DMS114 treated with DMSO at 0.1 percent for 48 hours (cell line): ENCODE measurements at regions not wholly inside any gene's neighbourhood (a gene's known extent, or its start where the extent isn't known, plus 50 kb on each side); places are given as distances from the start of the nearest gene placed in this dataset.
"Not testable (repeated sequence)": the region's sequence is repeated elsewhere in the genome, so short reads cannot be mapped to it uniquely, and the experiment has no call there.

Experiments
- DNase-seq: peaks from one replicate; lab custom pipeline; 2025; ENCODE audit not compliant: unreplicated experiment; lab: John Stamatoyannopoulos, UW

DNA sequence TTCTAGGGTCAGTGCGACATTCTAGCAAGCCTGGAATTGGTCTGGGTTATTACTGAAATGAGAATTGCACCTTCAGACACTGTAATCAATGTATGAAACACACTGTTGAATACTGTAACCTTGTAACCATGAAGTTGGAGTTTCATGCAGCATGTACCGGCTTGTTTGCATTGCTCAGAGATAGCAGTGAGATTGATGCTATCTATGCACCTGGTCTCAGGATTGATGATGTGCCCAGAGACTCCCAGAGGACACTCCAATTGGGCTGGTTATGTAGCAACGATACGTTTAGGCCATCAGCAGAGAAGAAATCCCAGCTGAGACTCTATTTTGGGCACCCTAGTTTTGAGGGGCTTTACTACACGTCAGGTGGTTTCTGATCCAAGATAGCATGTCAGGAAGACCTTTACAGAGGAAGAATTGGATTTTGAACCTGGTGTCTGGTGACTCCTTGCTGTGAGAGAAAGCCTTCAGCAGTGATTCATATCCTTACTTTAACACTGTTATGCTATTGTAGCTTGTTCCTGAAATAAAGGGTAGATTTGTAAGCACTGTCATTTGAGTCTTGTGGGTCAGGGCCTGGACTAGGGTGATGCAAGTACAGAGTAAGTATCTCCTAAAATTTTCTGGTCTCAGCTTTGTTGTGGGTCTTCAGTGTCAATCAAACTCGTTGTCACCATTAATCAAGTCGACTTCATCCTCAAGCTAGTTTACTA is 305.1 kb upstream of the GULP1 start:
- no peak for DNase-seq

GRCh38 chr2:187988348-187988747 is 303.3 kb upstream of the GULP1 start:
- no peak for DNase-seq

DNA sequence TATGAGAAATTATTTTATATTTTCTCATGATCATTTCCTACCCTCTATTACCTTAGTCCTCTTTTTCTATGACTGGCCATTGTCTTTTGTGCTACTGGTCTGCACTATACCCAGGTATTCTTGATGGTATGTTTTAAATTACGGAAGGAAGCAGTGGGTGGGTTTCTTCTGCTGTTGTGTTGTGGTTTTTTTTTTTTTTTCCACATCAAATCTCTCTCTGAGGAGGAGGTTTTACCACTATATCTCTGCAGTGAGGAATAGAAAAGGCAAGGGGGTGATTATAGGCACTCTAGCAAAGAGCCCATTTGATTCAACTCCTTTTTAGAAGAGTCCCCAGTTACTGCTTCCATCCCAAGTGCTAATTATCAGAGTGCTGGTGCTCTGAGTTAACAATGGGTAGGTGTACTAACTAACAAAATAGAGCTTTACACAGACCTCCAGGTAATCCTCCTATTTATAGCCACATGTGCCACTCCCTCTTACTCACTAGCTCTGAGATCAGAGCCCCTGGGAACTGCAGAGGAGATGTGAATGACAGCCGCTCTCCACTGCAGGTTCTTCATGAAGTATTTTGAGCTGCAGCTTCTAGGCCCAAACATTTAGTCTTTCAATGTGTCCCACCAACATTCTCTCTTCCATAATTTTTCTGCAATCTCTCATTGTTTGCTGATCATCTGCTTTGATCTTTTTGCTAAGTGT is 301.6 kb upstream of the GULP1 start:
- no peak for DNase-seq

DNA sequence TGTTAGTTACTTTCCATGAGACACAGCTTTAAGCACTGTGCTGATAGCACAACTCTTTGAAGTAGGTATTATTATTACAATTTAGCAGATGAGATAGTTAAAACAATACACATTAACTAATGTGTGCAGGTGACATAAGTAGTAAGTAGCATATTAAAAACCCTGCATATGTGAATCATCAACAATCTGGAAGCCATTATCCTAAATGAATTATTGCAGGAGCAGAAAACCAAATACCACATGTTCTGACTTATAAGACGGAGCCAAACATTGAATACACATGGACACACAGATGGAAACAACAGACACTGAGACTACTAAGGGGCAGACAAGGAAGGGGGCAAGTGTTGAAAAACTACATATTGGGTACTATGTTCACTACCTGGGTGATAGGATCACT is 300.3 kb upstream of the GULP1 start:
- DNase-seq, result no peak

DNA sequence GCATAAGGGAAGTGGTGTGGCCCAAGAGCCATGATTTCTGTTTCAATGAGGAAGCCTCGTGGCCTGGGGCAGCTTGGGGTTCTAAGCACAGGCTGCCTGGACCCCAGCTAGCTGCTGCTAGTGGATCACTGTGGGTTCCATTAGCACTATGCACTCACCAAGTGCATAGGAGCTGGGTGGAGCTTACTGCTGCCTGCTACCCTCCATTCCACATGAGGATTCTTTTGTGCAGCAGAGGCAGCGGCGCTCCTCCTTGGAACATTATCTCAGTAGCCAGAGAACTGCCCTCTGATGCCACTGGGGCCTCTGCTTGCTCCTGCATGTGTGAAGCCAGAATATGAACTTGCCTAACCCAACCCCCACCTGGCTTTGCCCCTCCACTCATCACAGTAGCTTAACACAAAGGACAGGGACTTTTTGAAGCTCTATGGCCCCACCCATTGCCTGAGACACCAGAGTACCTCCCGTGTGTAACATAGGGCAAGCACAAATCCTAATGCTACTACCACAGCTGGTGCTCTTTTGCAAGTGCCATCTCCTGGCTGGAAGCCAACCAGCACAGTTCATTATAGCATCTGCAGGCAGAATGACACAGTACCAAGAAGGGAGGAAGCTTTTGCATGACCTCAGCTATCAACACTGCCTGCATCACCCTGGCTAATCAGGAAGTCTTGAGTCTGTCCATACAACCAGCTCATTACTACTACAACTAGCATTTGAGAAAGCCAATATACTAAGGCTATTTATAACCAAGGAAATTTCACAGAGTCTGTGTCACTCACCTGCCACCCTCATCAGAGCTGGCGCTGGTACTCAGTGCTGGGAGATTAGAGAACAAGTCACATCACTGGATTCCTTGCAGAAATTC is 297.0 kb upstream of the GULP1 start:
- no peak for DNase-seq

DNA sequence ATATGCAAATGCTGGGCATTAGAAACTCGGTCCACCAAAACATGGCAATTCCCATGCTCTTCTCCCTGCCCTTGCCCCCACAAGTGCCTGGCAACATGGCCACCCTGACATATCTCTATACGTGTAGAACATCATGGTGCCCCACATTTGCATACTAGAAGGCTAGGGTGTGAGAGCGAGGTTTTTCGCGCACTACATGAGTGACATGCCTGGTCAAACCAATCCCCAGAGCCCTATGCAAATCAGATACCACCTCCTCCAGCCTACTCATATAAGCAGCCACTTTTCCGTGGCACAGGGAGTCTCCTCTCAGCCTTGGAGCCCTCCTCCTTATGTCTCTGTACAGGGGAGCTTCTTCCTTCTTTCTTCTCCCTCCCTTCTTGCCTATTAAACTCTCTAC is 296.1 kb upstream of the GULP1 start:
- no peak for DNase-seq

GRCh38 chr2:187996630-187997029 is 295.0 kb upstream of the GULP1 start:
- no peak for DNase-seq

DNA sequence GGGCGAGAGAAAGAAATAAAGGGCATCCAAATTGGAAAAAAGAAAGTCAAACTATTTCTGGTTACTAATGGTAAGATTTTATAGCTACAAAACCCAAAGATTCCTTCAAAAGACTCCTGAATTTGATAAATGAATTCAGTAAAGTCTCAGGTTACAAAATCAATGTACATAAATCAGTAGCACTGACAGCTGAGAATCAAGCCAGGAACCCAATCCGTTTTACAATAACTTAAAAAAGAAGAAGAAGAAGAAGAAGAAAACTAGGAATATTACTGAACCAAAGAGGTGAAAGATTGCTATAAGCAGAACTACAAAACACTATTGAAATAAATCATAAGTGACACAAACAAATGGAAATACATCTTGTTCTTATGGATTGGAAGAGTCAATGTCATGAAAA is 291.5 kb upstream of the GULP1 start:
- no peak for DNase-seq

DNA sequence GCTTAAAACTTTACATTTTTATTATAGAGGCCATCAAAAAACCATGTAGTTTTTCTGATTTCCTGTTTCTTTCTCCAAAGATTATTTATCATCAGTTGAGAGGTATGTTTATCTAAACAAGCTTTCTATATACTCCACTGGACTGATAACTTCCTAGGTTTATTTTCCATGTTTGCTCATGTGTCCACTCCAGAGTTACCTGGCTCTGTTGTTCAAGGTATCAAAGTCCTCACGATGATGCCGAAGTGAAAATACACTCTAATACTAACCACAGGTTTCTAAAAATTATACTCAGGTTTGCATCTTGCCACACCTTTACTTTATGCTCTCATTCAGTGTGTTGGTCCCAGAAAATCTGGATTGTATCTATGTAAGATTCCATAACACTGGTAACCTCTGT is 287.9 kb upstream of the GULP1 start:
- DNase-seq, result no peak

DNA sequence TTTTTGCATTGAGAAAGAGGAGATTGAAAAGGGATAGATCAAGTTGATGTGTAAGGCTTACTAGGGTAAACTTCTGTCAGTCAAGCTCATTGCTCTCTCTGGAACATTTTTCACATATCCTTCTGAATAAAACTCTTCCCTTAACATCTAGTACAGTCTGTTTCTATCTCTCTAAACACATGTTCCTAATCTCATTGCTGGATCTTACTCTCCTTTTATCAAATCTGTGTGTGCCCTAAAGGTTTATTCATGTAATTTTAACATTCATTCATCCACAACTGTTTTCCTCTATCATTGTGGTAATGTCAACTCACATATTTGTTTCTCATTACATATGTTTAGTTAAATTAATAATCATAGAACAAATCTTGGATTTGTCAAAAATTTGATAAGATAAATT is 277.9 kb upstream of the GULP1 start:
- no peak for DNase-seq

DNA sequence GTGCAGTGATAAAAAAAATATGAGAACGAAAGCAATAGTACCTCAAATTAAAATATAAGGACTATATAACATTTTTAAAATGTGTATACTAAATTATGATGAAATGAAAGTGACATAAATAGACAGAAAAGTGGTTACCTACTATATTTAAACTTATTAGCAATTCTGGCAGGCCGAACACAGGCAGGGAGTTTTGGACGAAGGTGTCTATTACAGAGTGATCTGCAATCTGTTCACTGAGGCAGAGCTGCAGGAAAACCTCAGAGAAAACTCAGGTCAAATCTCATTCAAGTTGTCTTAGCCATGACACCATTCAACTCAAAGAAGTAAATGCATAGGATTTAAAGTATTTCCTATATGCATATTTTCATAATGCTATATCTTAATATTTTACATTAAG is 274.8 kb upstream of the GULP1 start:
- DNase-seq, result no peak

DNA sequence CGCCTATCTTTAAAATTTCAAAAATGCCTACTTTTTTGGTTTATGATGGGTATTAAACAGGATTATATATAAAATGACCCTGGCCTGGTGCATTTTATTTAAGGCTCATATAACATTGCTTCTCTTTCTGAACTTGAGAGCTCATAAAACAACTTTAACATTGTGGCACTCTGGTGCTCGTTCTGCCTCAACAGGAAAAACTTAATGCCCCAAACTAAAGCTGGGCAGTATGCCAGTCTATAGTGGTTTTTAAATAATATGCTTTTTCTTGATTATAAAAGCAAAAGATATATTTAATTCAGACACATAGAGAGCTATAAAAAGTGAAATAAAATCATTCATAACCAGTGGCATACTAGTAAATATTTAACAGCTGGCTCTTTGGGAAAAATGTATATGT is 269.3 kb upstream of the GULP1 start:
- DNase-seq, result no peak

GRCh38 chr2:188023035-188023434 is 268.6 kb upstream of the GULP1 start:
- DNase-seq, result no peak

- DNase-seq, result no peak
Measured at GRCh38 chr2:188024811-188025210, 266.9 kb upstream of the GULP1 start.

DNA sequence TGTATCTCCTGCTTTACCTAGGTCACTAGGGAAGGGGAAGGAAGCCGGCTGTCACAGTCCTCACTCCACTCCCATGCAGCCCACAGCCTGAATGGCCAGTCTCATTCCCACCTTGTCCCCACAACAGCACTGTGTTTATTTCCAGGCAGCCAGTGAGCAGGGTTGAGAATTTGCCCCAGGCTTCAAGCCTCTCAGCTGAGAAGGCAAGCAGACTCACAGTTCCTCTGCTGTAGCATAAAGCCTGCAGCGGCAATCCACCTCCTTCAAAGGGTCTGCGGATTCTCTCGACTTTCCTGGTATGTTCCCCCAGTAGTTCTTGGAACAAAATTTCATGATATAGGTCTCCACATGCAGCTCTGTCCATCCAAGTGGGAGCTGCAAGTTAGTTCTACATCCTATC is 262.9 kb upstream of the GULP1 start:
- no peak for DNase-seq

GRCh38 chr2:188032306-188032705 is 259.4 kb upstream of the GULP1 start:
- no peak for DNase-seq

DNA sequence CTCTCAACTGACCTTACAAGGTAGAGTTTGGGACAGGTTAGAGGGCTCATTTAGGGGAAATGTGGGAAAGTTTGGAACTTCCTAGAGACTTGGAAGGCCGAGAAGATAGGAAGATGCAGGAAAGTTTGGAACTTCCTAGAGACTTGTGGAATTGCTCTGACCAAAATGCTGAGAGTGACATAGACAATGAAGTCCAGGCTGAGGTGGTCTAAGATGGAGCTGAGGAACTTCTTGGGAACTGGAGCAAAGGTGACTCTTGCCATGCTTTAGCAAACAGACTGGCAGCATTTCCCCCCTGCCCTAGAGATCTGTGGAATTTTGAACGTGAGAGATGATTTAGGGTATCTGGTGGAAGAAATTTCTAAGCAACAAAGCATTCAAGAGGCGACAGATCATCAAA is 258.9 kb upstream of the GULP1 start:
- DNase-seq, result no peak

DNA sequence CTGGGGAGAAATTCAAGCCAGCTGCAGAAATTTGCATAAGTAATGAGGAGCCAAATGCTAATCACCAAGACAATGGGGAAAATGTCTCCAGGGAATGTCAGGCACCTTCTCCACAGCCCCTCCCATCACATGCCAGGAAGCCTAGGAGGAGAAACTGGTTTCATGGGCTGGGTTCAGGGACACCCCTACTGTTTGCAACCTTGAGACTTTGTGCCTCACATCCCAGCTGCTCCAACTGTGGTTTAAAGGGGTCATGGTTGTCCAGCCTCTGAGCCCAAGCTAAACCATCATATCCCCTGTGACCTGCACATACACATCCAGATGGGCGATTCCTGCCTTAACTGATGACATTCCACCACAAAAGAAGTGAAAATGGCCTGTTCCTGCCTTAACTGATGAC is 258.4 kb upstream of the GULP1 start:
- DNase-seq, result not testable (repeated sequence)

GRCh38 chr2:188034102-188034501 is 257.6 kb upstream of the GULP1 start:
- DNase-seq, result not testable (repeated sequence)

GRCh38 chr2:188035377-188035776 is 256.3 kb upstream of the GULP1 start:
- not testable (repeated sequence) for DNase-seq

DNA sequence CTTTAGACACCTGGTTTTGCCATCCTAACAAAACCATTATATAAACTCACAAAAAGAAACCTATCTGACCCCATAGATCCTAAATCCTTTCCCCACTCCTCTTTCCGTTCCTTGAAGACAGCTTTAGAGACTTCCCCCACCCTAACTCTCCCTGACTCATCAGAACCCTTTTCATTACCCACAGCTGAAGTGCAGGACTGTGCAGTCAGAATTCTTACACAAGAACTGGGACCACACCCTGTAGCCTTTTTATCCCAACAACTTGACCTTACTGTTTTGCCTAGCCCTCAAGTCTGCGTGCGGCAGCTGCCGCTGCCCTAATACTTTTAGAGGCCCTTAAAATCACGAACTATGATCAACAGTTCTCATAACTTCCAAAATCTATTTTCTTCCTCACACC is 254.9 kb upstream of the GULP1 start:
- DNase-seq, result not testable (repeated sequence)

GRCh38 chr2:188039307-188039706 is 252.4 kb upstream of the GULP1 start:
- no peak for DNase-seq
